Lower lobe of right lung (tissue), 2 donors: ENCODE measurements at regions not wholly inside any gene's neighbourhood (a gene's known extent, or its start where the extent isn't known, plus 50 kb on each side); places are given as distances from the start of the nearest gene placed in this dataset.

Source experiments
- ATAC-seq, 2 donors: fragments of 200-7000 bp; cut with Tn5 transposase; one replicate each; pipeline ENCODE4 v1.9.1; 2020 to 2022; ENCODE audit warnings: mild to moderate bottlenecking in 2 of 2, moderate library complexity in 2 of 2
- DNase-seq: peaks from one replicate; pipeline ENCODE4 v3.0.0-alpha.2; 2020
- H3K27ac ChIP-seq: fragments of 200-600 bp; one replicate; pipeline ENCODE4 v1.8.0; 2022
- H3K27me3 ChIP-seq: fragments of 200-600 bp; one replicate; pipeline ENCODE4 v1.8.0; 2022; ENCODE audit warnings: low read depth
- H3K36me3 ChIP-seq: fragments of 200-600 bp; one replicate; pipeline ENCODE4 v1.8.0; 2022; ENCODE audit warnings: mild to moderate bottlenecking
- H3K4me1 ChIP-seq: fragments of 200-600 bp; one replicate; pipeline ENCODE4 v1.8.0; 2022
- H3K4me3 ChIP-seq: fragments of 200-600 bp; one replicate; pipeline ENCODE4 v1.8.0; 2022; ENCODE audit warnings: mild to moderate bottlenecking
- H3K9me3 ChIP-seq: fragments of 200-600 bp; one replicate; pipeline ENCODE4 v1.8.0; 2022
- CTCF ChIP-seq: fragments of 200-600 bp; IDR thresholded peaks from one replicate; pipeline ENCODE4 v1.8.0; 2022; ENCODE audit warnings: antibody characterized with exemption, mild to moderate bottlenecking
- intact Hi-C: fragments of 100-400 bp; cut with DNase I; formaldehyde crosslinking; loops from one replicate; pipeline ENCODE4 v1.11.0; 2022
- donor health status: DM: no; HTN: yes; CAD: no; lungs with severe emphysema.

- DNase-seq (no peak), ATAC-seq (no peak)
- H3K4me1 ChIP-seq: no peaks in the 10 kb centered on the region
- intact Hi-C loops: no loop called here
- H3K27ac ChIP-seq: no peak overlapping the region
- no peaks in the 10 kb centered on the region for H3K27me3 ChIP-seq
- no peaks in the 10 kb centered on the region for H3K36me3 ChIP-seq
- H3K4me3 ChIP-seq: no peak overlapping the region
- TF ChIP-seq CTCF: no peak
- peaks cover under 1% of the 10 kb centered on the region for H3K9me3 ChIP-seq
These were observed 295.5 kb downstream of the CDH11 start for GRCh38 chr16:64826374-64826773.

GRCh38 chr16:64823481-64824075 is 298.3 kb downstream of the CDH11 start:
- no peaks in the 10 kb centered on the region for H3K9me3 ChIP-seq
- intact Hi-C loops: no loop called here
- ATAC-seq (no peak), DNase-seq (no peak)
- H3K27me3 ChIP-seq: no peaks in the 10 kb centered on the region
- H3K36me3 ChIP-seq: no peaks in the 10 kb centered on the region
- TF ChIP-seq CTCF: no peak
- no peaks in the 10 kb centered on the region for H3K4me1 ChIP-seq
- H3K27ac ChIP-seq: no peak overlapping the region
- H3K4me3 ChIP-seq: no peak overlapping the region

GRCh38 chr16:64809876-64810629 is 311.8 kb downstream of the CDH11 start:
- Histone ChIP-seq H3K27ac (no peak overlapping the region), H3K4me3 (no peak overlapping the region), H3K27me3 (no peaks in the 10 kb centered on the region), H3K36me3 (no peaks in the 10 kb centered on the region), H3K4me1 (no peaks in the 10 kb centered on the region), H3K9me3 (no peaks in the 10 kb centered on the region)
- ATAC-seq: no peak
- no peak for DNase-seq
- intact Hi-C loops: no loop called here
- no peak for TF ChIP-seq CTCF

- ATAC-seq (no peak), DNase-seq (no peak)
- TF ChIP-seq CTCF: no peak
- no peaks in the 10 kb centered on the region for H3K36me3 ChIP-seq
- no peak overlapping the region for H3K27ac ChIP-seq
- intact Hi-C loops: no loop called here
- no peak overlapping the region for H3K4me3 ChIP-seq
- H3K27me3 ChIP-seq: no peaks in the 10 kb centered on the region
- no peaks in the 10 kb centered on the region for H3K9me3 ChIP-seq
- no peaks in the 10 kb centered on the region for H3K4me1 ChIP-seq
These were observed 313.4 kb downstream of the CDH11 start for GRCh38 chr16:64808474-64808873.

- no peaks in the 10 kb centered on the region for H3K4me1 ChIP-seq
- H3K27ac ChIP-seq: no peak overlapping the region
- no peaks in the 10 kb centered on the region for H3K27me3 ChIP-seq
- no peak for TF ChIP-seq CTCF
- DNase-seq (no peak), ATAC-seq (no peak)
- H3K36me3 ChIP-seq: no peaks in the 10 kb centered on the region
- intact Hi-C loops: no loop called here
- H3K4me3 ChIP-seq: no peak overlapping the region
- no peaks in the 10 kb centered on the region for H3K9me3 ChIP-seq
These were observed 330.1 kb downstream of the CDH11 start for GRCh38 chr16:64791756-64792155.
